H1 (cell line): ENCODE measurements at regions not wholly inside any gene's neighbourhood (a gene's known extent, or its start where the extent isn't known, plus 50 kb on each side); places are given as distances from the start of the nearest gene placed in this dataset.
A peak's percentile ranks its signal among the peaks of the same experiment; 100 is the strongest.

Experiments
- CTCF ChIA-PET: fragments of 300-600 bp; sonication (Branson Sonifier 250); formaldehyde crosslinking; loops from one replicate; lab custom pipeline; 2021; ENCODE audit not compliant: partially characterized antibody; lab: Charles Lee
- POLR2A ChIA-PET: fragments of 300-600 bp; sonication (Branson Sonifier 250); formaldehyde crosslinking; loops from one replicate; lab custom pipeline; 2021; ENCODE audit warnings: inconsistent platforms; ENCODE audit not compliant: partially characterized antibody; lab: Charles Lee
- DNase-seq, 2 experiments: peaks; one replicate each; pipeline versions ENCODE4 v3.0.0 to v3.0.0-alpha.2; 2010 to 2022; ENCODE audit warnings: low spot score in 2 of 2, low read depth in 1 of 2, mixed read lengths in 1 of 2
- FAIRE-seq: peaks from 2 replicates; lab custom pipeline; 2011; peaks lifted over from hg19 to GRCh38; lab: Jason Lieb, UNC
- H2AFZ ChIP-seq: 2 replicates; pipeline ENCODE4 v1.8.1; 2012; ENCODE audit warnings: low read length, inconsistent platforms
- H2AK5ac ChIP-seq: 2 replicates; pipeline ENCODE4 v1.6.1; 2013; ENCODE audit warnings: low read depth, low read length
- H2BK120ac ChIP-seq: replicated peaks from 2 replicates; pipeline ENCODE3; 2013; ENCODE audit warnings: low read depth, low read length, inconsistent platforms
- H2BK12ac ChIP-seq: 2 replicates; pipeline ENCODE4 v1.6.1; 2013; ENCODE audit warnings: low read depth, low read length
- H2BK15ac ChIP-seq: 2 replicates; pipeline ENCODE4 v1.6.1; 2013; ENCODE audit warnings: low read length
- H2BK20ac ChIP-seq: 2 replicates; pipeline ENCODE4 v1.6.1; 2013; ENCODE audit warnings: low read length
- H2BK5ac ChIP-seq: 2 replicates; pipeline ENCODE4 v1.6.1; 2013; ENCODE audit warnings: low read depth, low read length
- H3K14ac ChIP-seq: 2 replicates; pipeline ENCODE4 v1.6.1; 2013; ENCODE audit warnings: inconsistent platforms; ENCODE audit not compliant: insufficient read length
- H3K18ac ChIP-seq: 2 replicates; pipeline ENCODE4 v1.6.1; 2013; ENCODE audit warnings: low read length; ENCODE audit errors: extremely low read depth
- H3K23ac ChIP-seq: 2 replicates; pipeline ENCODE4 v1.6.1; 2013; ENCODE audit warnings: inconsistent platforms; ENCODE audit not compliant: insufficient read length
- H3K23me2 ChIP-seq: 2 replicates; pipeline ENCODE4 v1.6.1; 2013; ENCODE audit warnings: low read depth, low read length
- H3K27ac ChIP-seq: 2 replicates; pipeline ENCODE4 v1.6.1; 2011; ENCODE audit warnings: low read depth, low read length, inconsistent platforms
- H3K27me3 ChIP-seq, 4 experiments: replicated peaks in 1 of 4; 1 replicate in 1 of 4; 2 replicates in 3 of 4; pipeline versions ENCODE4 v1.6.1 to v1.8.1; 2011 to 2013; ENCODE audit warnings: low read length in 3 of 4, mild to moderate bottlenecking in 3 of 4, inconsistent platforms in 2 of 4, mixed read lengths in 2 of 4, moderate library complexity in 1 of 4; ENCODE audit not compliant: control insufficient read depth in 3 of 4, insufficient read depth in 3 of 4; ENCODE audit errors: extremely low read depth in 1 of 4
- H3K36me3 ChIP-seq, 4 experiments: 2 replicates each; pipeline versions ENCODE4 v1.6.1 to v1.8.1; 2011 to 2013; ENCODE audit warnings: mild to moderate bottlenecking in 4 of 4, low read length in 3 of 4, moderate library complexity in 2 of 4, control low read depth in 1 of 4, inconsistent platforms in 1 of 4; ENCODE audit not compliant: insufficient read depth in 4 of 4, control insufficient read depth in 2 of 4
- H3K4ac ChIP-seq: replicated peaks from 2 replicates; pipeline ENCODE3; 2013; ENCODE audit warnings: low read length, low read depth, mixed read lengths, inconsistent platforms; ENCODE audit not compliant: insufficient read length
- H3K4me1 ChIP-seq, 4 experiments: replicated peaks in 1 of 4; 1 replicate in 1 of 4; 2 replicates in 3 of 4; pipeline versions ENCODE4 v1.6.1 to v1.8.1; 2011 to 2013; ENCODE audit warnings: low read length in 3 of 4, inconsistent platforms in 2 of 4, mixed read lengths in 1 of 4; ENCODE audit not compliant: insufficient read depth in 4 of 4, control insufficient read depth in 3 of 4
- H3K4me2 ChIP-seq, 2 experiments: 2 replicates each; pipeline versions ENCODE4 v1.6.1 to v1.8.1; 2011 to 2013; ENCODE audit warnings: low read depth in 2 of 2, low read length in 2 of 2, control low read depth in 1 of 2, inconsistent platforms in 1 of 2, mild to moderate bottlenecking in 1 of 2; ENCODE audit not compliant: insufficient read depth in 1 of 2
- H3K4me3 ChIP-seq, 4 experiments: fragments of 200-600, 300-600 bp in 1 of 4; sonication (generic), shearing (Covaris generic), sonication (Bioruptor Twin) in 1 of 4; 2 replicates each; pipeline versions ENCODE4 v1.5.1 to v1.8.1; 2011 to 2016; ENCODE audit warnings: low read length in 4 of 4, low read depth in 3 of 4, control low read depth in 2 of 4, inconsistent platforms in 2 of 4, mild to moderate bottlenecking in 2 of 4, mixed read lengths in 1 of 4, moderate library complexity in 1 of 4; ENCODE audit not compliant: insufficient read depth in 2 of 4; ENCODE audit errors: extremely low read depth in 1 of 4
- H3K56ac ChIP-seq: replicated peaks from 2 replicates; pipeline ENCODE3; 2013; ENCODE audit warnings: low read depth, mild to moderate bottlenecking, mixed read lengths, low read length, inconsistent platforms; ENCODE audit not compliant: insufficient read length
- H3K79me1 ChIP-seq: 2 replicates; pipeline ENCODE4 v1.6.1; 2013; ENCODE audit warnings: low read depth, low read length, control low read depth
- H3K79me2 ChIP-seq, 2 experiments: 2 replicates each; pipeline versions ENCODE4 v1.6.1 to v1.8.1; 2012 to 2013; ENCODE audit warnings: low read length in 2 of 2, mild to moderate bottlenecking in 2 of 2, inconsistent platforms in 1 of 2; ENCODE audit not compliant: insufficient read depth in 2 of 2, control insufficient read depth in 1 of 2
- H3K9ac ChIP-seq, 4 experiments: replicated peaks in 1 of 4; 1 replicate in 1 of 4; 2 replicates in 3 of 4; pipeline versions ENCODE4 v1.6.1 to v1.8.1; 2011 to 2013; ENCODE audit warnings: low read depth in 3 of 4, low read length in 3 of 4, control low read depth in 2 of 4, mild to moderate bottlenecking in 2 of 4, moderate library complexity in 2 of 4, inconsistent platforms in 1 of 4; ENCODE audit errors: extremely low read depth in 1 of 4
- H3K9me3 ChIP-seq, 2 experiments: 2 replicates each; pipeline versions ENCODE4 v1.6.1 to v1.8.1; 2012 to 2013; ENCODE audit warnings: mild to moderate bottlenecking in 2 of 2, moderate library complexity in 2 of 2, control low read depth in 1 of 2, inconsistent platforms in 1 of 2, low read depth in 1 of 2, low read length in 1 of 2, mixed read lengths in 1 of 2; ENCODE audit not compliant: insufficient read depth in 2 of 2
- H4K20me1 ChIP-seq, 2 experiments: replicated peaks in 1 of 2; 2 replicates each; pipeline versions ENCODE3 to v1.8.1; 2011 to 2013; ENCODE audit warnings: inconsistent platforms in 2 of 2, low read length in 2 of 2, mild to moderate bottlenecking in 1 of 2; ENCODE audit not compliant: insufficient read depth in 2 of 2, control insufficient read depth in 1 of 2
- H4K5ac ChIP-seq: 2 replicates; pipeline ENCODE4 v1.6.1; 2013; ENCODE audit warnings: low read length, low read depth, mixed read lengths, inconsistent platforms; ENCODE audit not compliant: insufficient read length
- H4K8ac ChIP-seq: 2 replicates; pipeline ENCODE4 v1.8.0; 2013; ENCODE audit warnings: mild to moderate bottlenecking, moderate library complexity, low read length, inconsistent platforms; ENCODE audit not compliant: insufficient read depth; ENCODE audit errors: extremely low read depth
- H4K91ac ChIP-seq: replicated peaks from 2 replicates; pipeline ENCODE3; 2013; ENCODE audit warnings: low read length, mixed read lengths, inconsistent platforms; ENCODE audit not compliant: insufficient read length
- SAP30 ChIP-seq: fragments of 300-600 bp; sonication (generic); IDR thresholded peaks from 2 replicates; pipeline ENCODE4 v1.7.1; 2012; ENCODE audit warnings: low read length, moderate library complexity, mild to moderate bottlenecking, inconsistent platforms; ENCODE audit not compliant: insufficient read depth, insufficient replicate concordance
- WGBS, 2 experiments: shearing (Covaris generic) in 1 of 2; methylation state at CpG; one replicate each; pipeline versions ENCODE4 v1.1.6 to v1.1.7; 2013 to 2015; ENCODE audit warnings: low lambda C conversion rate in 2 of 2, mixed read lengths in 2 of 2, inconsistent platforms in 1 of 2, low coverage in 1 of 2, missing lambda C conversion rate in 1 of 2; ENCODE audit not compliant: insufficient replicate concordance in 2 of 2, insufficient coverage in 1 of 2, insufficient read length in 1 of 2; ENCODE audit errors: extremely low coverage in 1 of 2, missing lambda C conversion rate in 1 of 2; 5-methylcytosine and 5-hydroxymethylcytosine counted together

DNA sequence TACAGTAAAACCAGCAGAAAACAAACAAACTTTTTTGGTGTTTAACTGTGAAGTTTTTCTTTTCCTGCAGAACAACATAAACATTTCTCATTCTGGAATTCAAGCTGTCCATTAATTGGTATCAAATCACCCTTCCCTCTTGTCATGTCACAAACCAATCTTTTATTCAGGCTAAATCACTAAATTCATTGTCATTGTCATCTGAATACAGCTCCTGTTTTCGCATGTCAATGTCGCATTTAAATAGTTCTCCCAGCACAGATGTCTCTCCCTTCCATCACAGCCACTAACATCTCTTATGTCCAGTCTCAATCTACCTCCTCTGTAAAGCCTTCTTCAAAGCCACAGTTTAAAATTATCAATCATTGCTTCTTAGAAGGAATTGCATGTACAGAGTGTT lies 192.1 kb upstream of the PCDH10 start:
- no peak overlapping the region for H3K27ac ChIP-seq
- H2BK12ac ChIP-seq = no peak overlapping the region
- ChIA-PET POLR2A (no interaction called here), CTCF (interaction anchor here (1.7 kb wide), 1 partner anchor 18 kb away, joined by 6 read pairs; no protein-coding TSS in a partner anchor)
- no peak overlapping the region for H2AFZ ChIP-seq
- no peaks in the 10 kb centered on the region for H3K79me2 ChIP-seq
- no peak overlapping the region for H4K5ac ChIP-seq
- peaks cover 10 to 23% of the 10 kb centered on the region in 2 experiments for H3K9me3 ChIP-seq
- no peak overlapping the region for H3K14ac ChIP-seq
- no peak overlapping the region for H2BK120ac ChIP-seq
- no peak overlapping the region for H2AK5ac ChIP-seq
- no peak overlapping the region for H3K23ac ChIP-seq
- H3K9ac ChIP-seq = no peak overlapping the region
- no peaks in the 10 kb centered on the region for H3K36me3 ChIP-seq
- no peaks in the 10 kb centered on the region for H3K79me1 ChIP-seq
- H3K4ac ChIP-seq = no peak overlapping the region
- DNase-seq (no peak), FAIRE-seq (peak; percentile 45)
- H3K4me3 ChIP-seq = no peak overlapping the region
- H3K23me2 ChIP-seq = no peaks in the 10 kb centered on the region
- no peak overlapping the region for H3K56ac ChIP-seq
- H3K4me2 ChIP-seq = no peak overlapping the region; a peak in 1 of 4 replicates
- no peak overlapping the region for H4K8ac ChIP-seq
- no peak overlapping the region for H2BK15ac ChIP-seq
- TF ChIP-seq SAP30 = no peak
- 82% methylated on average over 2 of the region's 2 CpGs; no CpG with 5 or more reads in 1 of the 2 experiments for WGBS, 2 experiments
- no peak overlapping the region for H3K18ac ChIP-seq
- H2BK20ac ChIP-seq = no peak overlapping the region
- H3K27me3 ChIP-seq = no peaks in the 10 kb centered on the region
- no peak overlapping the region for H2BK5ac ChIP-seq
- H4K91ac ChIP-seq = no peak overlapping the region
- no peaks in the 10 kb centered on the region for H3K4me1 ChIP-seq
- H4K20me1 ChIP-seq = no peaks in the 10 kb centered on the region
